PC-3 (cell line): ENCODE measurements at regions not wholly inside any gene's neighbourhood (a gene's known extent, or its start where the extent isn't known, plus 50 kb on each side); places are given as distances from the start of the nearest gene placed in this dataset.
"Not testable (repeated sequence)": the region's sequence is repeated elsewhere in the genome, so short reads cannot be mapped to it uniquely, and the experiment has no call there.

ENCODE experiments used
- ATAC-seq: fragments of 200-7000 bp; cut with Tn5 transposase; 2 replicates; pipeline ENCODE4 v1.9.1; 2020; ENCODE audit warnings: mild to moderate bottlenecking, moderate library complexity
- BruUV-seq: library from RNA; stranded (reverse); fragments of 400-500 nt; replicated peaks from 2 replicates; lab custom pipeline; 2021; lab: Mats Ljungman, UMichigan
- CTCF ChIA-PET: fragments of 300-600 bp; sonication (Branson Sonifier 250); formaldehyde crosslinking; loops from one replicate; lab custom pipeline; 2022; ENCODE audit warnings: antibody characterized with exemption; lab: Charles Lee
- POLR2A ChIA-PET: fragments of 300-600 bp; sonication (Branson Sonifier 250); formaldehyde crosslinking; loops from one replicate; lab custom pipeline; 2022; ENCODE audit warnings: antibody characterized with exemption; ENCODE audit not compliant: unreplicated experiment; lab: Charles Lee
- DNase-seq: peaks from one replicate; pipeline ENCODE4 v3.0.0-alpha.2; 2015
- H2AFZ ChIP-seq: fragments of 300-600 bp; sonication (generic); 2 replicates; pipeline ENCODE4 v1.6.0; 2016; ENCODE audit warnings: antibody characterized with exemption, low read length
- H3F3A ChIP-seq: fragments of 300-600 bp; sonication (generic); one replicate; pipeline ENCODE4 v1.6.0; 2017; ENCODE audit warnings: antibody characterized with exemption, low read length, control low read depth, mild to moderate bottlenecking; ENCODE audit not compliant: unreplicated experiment
- H3K27ac ChIP-seq: fragments of 300-600 bp; sonication (generic); 2 replicates; pipeline ENCODE4 v1.5.1; 2016; ENCODE audit warnings: mild to moderate bottlenecking, low read length
- H3K27me3 ChIP-seq: fragments of 300-600 bp; sonication (generic); 2 replicates; pipeline ENCODE4 v1.6.1; 2016; ENCODE audit warnings: low read length, mixed read lengths
- H3K36me3 ChIP-seq: fragments of 300-600 bp; sonication (generic); 2 replicates; pipeline ENCODE4 v1.6.1; 2016; ENCODE audit warnings: low read depth, mixed run types, low read length, mixed read lengths
- H3K4me1 ChIP-seq: fragments of 300-600 bp; sonication (generic); 2 replicates; pipeline ENCODE4 v1.5.1; 2016; ENCODE audit warnings: low read length; ENCODE audit not compliant: insufficient read depth
- H3K4me2 ChIP-seq: fragments of 300-600 bp; sonication (generic); 2 replicates; pipeline ENCODE4 v1.6.0; 2016; ENCODE audit warnings: low read length
- H3K4me3 ChIP-seq: fragments of 300-600 bp; sonication (generic); 2 replicates; pipeline ENCODE4 v1.5.1; 2016; ENCODE audit warnings: mild to moderate bottlenecking, low read length, mixed read lengths
- H3K79me2 ChIP-seq: fragments of 300-600 bp; sonication (generic); 2 replicates; pipeline ENCODE4 v1.6.1; 2017; ENCODE audit warnings: low read length, mixed read lengths
- H3K9ac ChIP-seq: fragments of 300-600 bp; sonication (generic); 2 replicates; pipeline ENCODE4 v1.6.0; 2016; ENCODE audit warnings: mild to moderate bottlenecking, low read length
- H3K9me2 ChIP-seq: fragments of 300-600 bp; sonication (generic); replicated peaks from 2 replicates; pipeline ENCODE4 v1.6.1; 2016; ENCODE audit warnings: mixed run types, low read length, mixed read lengths
- H3K9me3 ChIP-seq: fragments of 300-600 bp; sonication (generic); 2 replicates; pipeline ENCODE4 v1.6.1; 2016; ENCODE audit warnings: low read length, mixed read lengths
- H4K20me1 ChIP-seq: fragments of 300-600 bp; sonication (generic); 2 replicates; pipeline ENCODE4 v1.6.1; 2016; ENCODE audit warnings: low read length, mixed read lengths
- intact Hi-C: fragments of 100-400 bp; cut with micrococcal nuclease; formaldehyde crosslinking; loops from 2 replicates; pipeline ENCODE4 v1.9.0; 2023

DNA sequence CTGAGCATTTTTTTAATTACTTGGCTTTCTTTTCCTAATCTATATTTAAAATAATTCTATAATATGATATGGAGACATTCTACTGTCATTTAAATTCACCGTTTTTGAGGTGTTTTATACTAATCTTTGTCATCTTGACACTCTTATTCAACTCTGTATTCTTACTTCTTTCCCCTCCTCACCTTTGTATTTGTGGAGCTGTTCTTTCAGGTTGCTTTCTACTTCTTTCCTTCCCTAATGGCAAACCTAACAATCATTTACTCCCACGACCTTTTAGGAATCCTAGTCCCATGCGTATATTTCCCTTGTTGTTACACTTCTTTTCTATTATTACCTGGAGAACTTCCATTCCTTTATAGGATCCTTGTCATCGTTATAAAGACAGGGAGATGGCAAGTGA is 271.8 kb downstream of the TP53TG3F start:
- H3K36me3 ChIP-seq, ATAC-seq, CTCF ChIA-PET: not testable (repeated sequence)

DNA sequence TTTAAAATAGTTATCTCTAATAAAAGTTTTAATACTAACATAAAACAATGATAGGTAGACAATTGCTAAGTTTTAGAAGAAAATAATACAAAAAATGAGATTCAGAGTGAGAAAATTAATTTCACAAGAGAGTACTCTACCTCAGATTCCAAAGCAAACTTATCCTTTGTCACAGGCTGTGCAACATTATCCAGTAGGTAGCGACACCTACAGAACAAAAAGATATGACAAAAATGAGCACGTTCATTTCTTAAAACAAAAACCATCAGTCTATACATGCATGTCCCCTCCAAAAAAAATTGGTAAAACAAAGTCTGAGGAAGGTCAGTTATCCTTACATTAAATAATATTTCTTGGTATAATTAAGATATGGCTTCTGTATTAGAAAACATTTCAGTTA is 275.2 kb downstream of the TP53TG3F start:
- DNase-seq, H3K9ac ChIP-seq, H4K20me1 ChIP-seq, H3K4me3 ChIP-seq, H3K4me2 ChIP-seq, intact Hi-C loops, CTCF ChIA-PET, POLR2A ChIA-PET, H3F3A ChIP-seq, H3K79me2 ChIP-seq, ATAC-seq, H2AFZ ChIP-seq, H3K4me1 ChIP-seq, H3K27me3 ChIP-seq, H3K9me3 ChIP-seq, H3K9me2 ChIP-seq, H3K36me3 ChIP-seq, H3K27ac ChIP-seq, BruUV-seq: not testable (repeated sequence)

More for the DNA sequence above, 271.8 kb downstream of the TP53TG3F start:
- H3K9ac ChIP-seq, H4K20me1 ChIP-seq, H3K4me1 ChIP-seq, H3K9me3 ChIP-seq, H3K4me2 ChIP-seq, H3F3A ChIP-seq, intact Hi-C loops, DNase-seq, H3K9me2 ChIP-seq, H3K27me3 ChIP-seq, H2AFZ ChIP-seq, H3K4me3 ChIP-seq, BruUV-seq, H3K79me2 ChIP-seq, H3K27ac ChIP-seq, POLR2A ChIA-PET: not testable (repeated sequence)

DNA sequence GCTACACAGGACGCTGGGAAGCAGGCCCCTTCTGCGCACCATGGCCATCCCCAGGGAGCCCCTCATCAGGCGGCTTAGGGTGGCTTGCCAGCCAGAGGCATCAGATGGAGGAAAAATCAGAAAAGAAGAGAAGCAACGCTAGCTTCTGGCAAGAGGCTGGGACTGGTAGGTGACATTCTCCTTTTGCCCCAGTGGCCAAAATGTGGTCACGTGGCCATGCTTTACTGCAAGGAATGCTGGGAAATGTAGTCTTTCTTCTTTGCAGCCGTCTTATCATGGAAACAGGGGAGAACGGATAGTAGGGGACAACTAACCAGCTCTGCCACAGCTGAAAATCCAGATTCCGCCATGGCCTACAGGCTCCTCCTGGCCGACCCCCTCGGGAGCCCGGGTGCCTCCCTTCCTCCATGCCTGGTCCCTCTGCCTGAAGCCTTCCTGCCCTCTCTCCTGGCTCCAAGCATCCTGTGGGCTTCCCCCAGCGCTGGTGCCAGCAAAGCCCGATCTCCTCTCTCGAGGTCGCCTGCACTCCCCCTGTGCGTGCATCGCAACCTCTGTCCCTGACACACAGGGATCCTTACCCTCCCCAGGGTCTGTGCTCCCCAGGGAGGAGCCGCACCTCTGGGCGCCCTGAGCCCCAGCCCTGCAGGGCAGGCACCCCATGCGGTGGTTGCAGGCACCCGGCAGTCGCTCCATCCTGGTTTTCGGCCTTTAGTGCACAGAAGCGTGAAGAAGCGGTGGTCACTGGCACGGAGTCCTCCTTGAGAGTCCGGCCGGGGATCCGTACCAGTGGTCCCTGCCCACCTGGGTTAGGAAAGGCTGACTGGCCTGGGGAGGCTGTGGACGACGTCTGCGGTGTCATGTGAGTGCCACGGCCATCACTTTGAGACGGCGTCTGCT is 307.7 kb downstream of the TP53TG3F start:
- H3K4me2 ChIP-seq, CTCF ChIA-PET, H3K4me3 ChIP-seq, H3K36me3 ChIP-seq, BruUV-seq, H2AFZ ChIP-seq, H4K20me1 ChIP-seq, H3K27me3 ChIP-seq, H3F3A ChIP-seq, DNase-seq, ATAC-seq, H3K4me1 ChIP-seq, intact Hi-C loops, H3K9me3 ChIP-seq, POLR2A ChIA-PET, H3K79me2 ChIP-seq, H3K9ac ChIP-seq, H3K9me2 ChIP-seq, H3K27ac ChIP-seq: not testable (repeated sequence)

DNA sequence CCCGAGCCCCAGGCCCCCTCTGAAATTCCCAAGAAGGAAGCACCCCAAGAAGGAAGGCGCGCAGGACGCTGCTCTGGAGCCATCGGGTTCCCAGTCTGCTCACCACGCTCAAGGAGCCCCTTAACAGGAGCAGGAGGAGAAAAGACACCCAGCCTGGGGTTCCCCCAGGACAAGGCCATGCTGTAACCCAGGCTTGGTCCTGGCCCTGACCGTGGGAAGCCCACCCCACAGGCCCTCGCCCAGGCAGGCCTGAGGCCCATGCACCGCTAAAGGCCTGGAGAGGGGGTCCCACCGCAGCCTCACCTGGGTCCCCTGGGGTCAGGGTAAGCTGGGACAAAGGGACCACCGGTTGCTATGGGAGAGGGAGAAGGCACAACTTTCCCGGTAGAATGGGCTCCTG is 309.3 kb downstream of the TP53TG3F start:
- H3K27ac ChIP-seq, H3K9me2 ChIP-seq, POLR2A ChIA-PET, H3K79me2 ChIP-seq, H3F3A ChIP-seq, intact Hi-C loops, BruUV-seq, H3K4me2 ChIP-seq, ATAC-seq, H3K27me3 ChIP-seq, H3K36me3 ChIP-seq, H4K20me1 ChIP-seq, H3K9ac ChIP-seq, H2AFZ ChIP-seq, CTCF ChIA-PET, H3K4me1 ChIP-seq, H3K9me3 ChIP-seq, H3K4me3 ChIP-seq, DNase-seq: not testable (repeated sequence)

DNA sequence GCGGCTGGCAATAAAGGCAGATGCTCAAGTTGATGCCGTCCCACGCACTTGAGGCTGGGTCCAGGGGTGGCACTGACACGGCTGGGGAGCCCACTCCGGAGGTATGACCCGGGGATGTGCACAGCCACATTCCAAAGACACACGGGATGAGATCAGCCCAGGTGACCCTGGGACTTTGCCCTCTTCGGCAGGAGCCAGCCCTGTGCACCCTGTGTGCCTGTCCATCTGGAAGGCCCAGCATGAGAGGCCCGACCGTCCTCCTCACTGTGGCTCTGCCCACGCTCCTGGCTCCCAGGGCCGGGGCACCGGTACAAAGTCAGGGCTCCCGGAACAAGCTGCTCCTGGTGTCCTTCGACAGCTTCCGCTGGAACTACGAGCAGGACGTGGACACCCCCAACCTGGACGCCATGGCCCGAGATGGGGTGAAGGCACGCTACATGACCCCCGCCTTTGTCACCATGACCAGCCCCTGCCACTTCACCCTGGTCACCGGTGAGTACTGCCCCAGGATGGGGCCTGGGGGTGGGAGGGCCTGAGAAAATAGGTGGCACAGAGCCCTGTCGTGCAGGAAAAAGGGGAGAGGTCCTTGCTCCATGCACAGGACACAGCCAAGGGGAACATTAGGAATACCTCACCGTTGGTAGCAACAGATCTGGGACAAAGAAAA is 309.9 kb downstream of the TP53TG3F start:
- H3K4me2 ChIP-seq, H3K9me3 ChIP-seq, BruUV-seq, H2AFZ ChIP-seq, H3K79me2 ChIP-seq, DNase-seq, H3F3A ChIP-seq, H3K27me3 ChIP-seq, H3K36me3 ChIP-seq, ATAC-seq, CTCF ChIA-PET, H3K9me2 ChIP-seq, H3K27ac ChIP-seq, H4K20me1 ChIP-seq, H3K9ac ChIP-seq, H3K4me1 ChIP-seq, POLR2A ChIA-PET, intact Hi-C loops, H3K4me3 ChIP-seq: not testable (repeated sequence)

DNA sequence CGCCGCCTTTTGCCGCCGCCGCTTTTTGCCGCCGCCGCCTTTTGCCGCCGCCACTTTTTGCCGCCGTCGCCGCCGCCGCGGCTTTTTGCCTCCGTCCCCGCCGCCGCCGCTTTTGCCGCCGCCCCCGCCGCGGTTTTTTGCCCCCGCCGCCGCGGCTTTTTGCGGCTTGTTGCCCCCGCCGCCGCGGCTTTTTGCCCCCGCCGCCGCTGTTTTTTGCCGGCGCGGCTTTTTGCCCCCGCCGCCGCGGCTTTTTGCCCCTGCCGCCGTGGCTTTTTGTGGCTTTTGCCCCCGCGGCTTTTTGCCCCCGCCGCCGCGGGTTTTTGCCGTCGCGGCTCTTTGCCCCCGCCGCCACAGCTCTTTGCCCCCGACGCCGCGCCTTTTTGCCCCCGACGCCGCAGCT is 311.1 kb downstream of the TP53TG3F start:
- intact Hi-C loops, H4K20me1 ChIP-seq, POLR2A ChIA-PET, H3K9me2 ChIP-seq, CTCF ChIA-PET, H3K4me1 ChIP-seq, H3K27ac ChIP-seq, H3K4me3 ChIP-seq, ATAC-seq, H2AFZ ChIP-seq, H3K4me2 ChIP-seq, H3K9ac ChIP-seq, H3K79me2 ChIP-seq, DNase-seq, H3F3A ChIP-seq, BruUV-seq, H3K9me3 ChIP-seq, H3K36me3 ChIP-seq, H3K27me3 ChIP-seq: not testable (repeated sequence)
